ENCODE measurements at regions not wholly inside any gene's neighbourhood (a gene's known extent, or its start where the extent isn't known, plus 50 kb on each side); places are given as distances from the start of the nearest gene placed in this dataset.
"Not testable (repeated sequence)": the region's sequence is repeated elsewhere in the genome, so short reads cannot be mapped to it uniquely, and the experiment has no call there.

DNA sequence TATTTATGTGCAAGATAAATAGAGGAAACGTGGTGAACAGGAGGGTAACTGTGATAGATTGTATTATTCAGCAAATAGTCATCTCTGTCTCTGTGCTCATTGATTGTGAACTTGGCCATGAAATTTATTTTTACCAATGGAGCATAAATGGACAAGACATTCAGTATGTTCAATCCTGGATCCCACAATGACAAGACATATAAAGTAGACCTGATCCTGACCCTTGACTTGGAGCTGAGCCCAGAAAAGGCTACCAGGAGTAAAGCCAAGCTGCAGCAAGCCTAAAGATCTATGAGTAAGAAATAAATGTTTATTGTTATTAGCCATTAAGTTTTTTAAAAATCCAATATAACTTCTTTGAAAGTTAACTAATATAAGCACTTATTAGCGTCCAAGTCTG is 531.2 kb downstream of the PIK3C3 start:
- no peak for DNase-seq

DNA sequence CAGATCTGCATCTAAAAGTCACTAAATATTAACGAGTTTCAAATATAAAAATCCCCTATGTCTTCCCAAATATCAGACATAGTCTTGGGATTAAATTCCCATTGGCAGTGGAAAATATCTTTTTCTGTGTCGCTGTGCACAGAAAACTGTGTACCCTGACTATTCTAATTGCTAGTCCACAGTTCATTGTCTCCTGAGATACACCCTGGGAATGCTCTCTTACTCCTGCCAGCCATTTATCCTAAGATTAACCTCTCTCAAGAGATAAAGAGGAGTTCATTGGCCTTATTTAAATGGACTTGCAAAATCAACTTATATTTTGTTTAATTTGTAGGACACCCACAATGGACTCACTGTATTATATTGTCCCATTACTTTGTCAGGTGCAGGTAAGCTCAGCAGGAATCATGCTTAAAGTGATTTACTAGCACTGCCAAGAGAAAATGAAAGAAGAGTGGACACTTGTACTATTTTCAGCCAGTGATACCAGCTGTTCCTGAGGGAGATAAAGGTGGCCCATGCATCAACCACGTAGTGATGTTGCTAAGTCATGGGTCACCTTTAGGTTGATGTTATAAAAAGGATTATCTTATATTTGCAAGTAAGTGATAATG is 553.8 kb downstream of the PIK3C3 start:
- peak; percentile 97 for DNase-seq

DNA sequence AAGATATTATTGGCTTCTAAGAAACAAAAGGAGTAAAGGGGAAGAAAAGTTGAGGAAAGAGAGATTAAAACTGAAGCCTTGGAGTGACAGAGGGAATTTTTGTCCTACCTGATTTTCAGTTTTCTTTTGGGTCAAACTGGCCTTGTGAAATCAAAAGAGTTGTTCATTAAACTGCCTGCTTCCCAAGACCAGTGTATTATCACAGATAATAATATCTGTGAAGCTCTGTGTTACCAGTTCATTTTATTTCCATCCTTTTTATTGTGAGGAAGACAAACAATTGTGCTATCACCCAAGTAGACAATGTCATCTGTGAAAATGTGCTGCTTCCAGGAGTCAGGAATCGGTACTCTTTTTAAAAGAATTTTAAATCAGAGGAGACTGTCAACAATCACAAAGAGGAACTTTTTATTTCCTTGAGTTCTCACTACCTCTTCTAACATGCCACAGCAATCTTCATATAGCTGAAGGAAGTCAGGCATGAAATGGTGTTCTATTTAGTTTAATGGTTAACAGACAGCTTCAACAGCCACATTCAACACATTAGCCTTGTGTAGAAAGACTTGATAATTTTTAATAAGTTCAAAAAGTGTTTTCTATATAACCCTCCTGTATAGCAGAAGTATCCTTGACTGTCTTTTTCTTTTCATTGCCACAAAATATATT is 554.8 kb downstream of the PIK3C3 start:
- DNase-seq: no peak

DNA sequence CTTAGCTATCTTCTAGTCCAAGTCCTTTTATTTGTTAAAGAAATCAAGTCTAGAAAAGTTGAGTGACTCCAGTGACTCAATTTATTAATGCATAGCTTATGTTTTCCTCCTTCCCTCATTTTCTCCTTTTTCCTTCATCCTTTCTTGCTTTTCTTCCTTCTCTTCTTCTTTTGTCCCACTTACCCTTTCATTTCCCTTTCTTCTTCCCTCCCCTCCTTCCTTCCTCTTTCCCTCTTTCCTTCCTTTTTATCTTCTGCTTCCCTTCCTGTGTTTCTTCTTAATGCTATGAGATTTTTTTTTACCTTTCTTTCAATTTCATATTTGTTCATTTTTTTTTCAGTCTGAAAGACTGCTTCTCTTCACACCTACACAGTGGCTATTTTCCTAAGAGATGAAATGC is 555.5 kb downstream of the PIK3C3 start:
- no peak for DNase-seq

DNA sequence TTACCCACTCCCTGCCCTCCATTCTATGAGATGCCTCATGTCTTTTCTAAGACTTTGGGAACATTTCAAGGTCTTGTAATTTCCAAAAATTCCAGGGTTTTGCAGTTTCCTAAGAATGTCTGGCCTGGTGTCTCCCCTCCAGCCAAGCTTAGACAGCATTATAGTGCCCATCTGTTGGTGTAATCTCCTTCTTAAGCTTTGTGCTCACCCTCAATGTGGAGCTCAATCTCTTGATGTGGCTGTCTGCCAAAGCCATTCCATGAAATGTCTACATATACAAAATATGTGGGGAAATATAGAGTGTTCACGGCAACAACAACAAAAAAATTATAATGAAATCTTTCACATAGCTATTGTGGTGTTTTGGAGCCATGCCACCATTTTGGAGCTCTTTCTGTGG is 558.4 kb downstream of the PIK3C3 start:
- no peak for DNase-seq

DNA sequence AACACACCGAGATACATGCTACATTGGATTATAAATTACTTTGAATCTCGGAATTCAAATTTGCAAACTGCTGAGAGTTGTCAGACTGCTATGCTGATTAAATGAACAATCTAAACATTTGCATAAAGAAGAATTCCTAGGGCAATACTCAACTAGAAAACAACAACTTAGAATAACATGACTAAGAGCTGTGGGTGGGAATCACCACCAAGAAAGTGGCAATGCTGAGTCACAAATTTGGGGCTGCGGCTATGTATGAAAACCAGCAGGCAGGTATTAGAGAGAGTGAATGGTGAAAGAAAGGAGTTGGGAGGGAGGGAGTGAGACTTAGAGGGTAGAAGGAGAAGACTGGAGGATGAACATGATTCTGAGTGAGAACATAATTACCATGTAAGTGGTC is 559.5 kb downstream of the PIK3C3 start:
- DNase-seq: no peak

DNA sequence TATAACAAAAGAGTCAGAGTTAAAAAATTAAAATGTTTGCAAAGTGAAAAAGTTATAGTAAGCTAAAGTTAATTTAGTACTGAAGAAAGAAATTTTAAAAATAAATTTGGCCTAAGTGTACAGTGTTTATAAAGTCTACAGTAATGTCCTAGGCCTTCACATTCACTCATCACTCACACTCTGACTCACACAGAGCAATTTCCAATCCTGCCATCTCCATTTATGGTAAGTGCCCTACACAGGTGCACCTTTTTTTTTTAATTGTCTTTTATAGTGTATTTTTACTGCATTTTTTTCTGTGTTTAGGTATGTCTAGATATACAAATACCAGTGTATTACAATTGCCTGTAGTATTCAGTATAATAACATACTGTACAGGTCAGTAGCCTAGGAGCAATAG is 562.9 kb downstream of the PIK3C3 start:
- DNase-seq: no peak

DNA sequence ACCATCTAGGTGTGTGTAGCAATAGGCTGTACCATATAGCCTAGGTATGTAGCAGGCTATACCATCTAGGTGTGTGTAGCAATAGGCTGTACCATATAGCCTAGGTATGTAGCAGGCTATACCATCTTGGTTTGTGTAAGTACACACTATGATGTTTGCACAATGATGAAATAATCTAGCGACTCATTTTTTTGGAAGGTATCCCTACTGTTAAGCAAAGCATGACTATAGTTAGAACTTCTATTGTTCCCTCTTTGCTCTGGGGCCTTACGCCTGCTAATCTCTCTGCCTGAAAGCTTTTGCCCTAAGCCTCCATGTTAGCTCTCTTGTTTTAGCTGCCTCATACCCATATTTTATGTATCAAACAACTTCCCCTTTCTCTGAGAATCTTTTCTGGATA is 563.3 kb downstream of the PIK3C3 start:
- peak; percentile 34 for DNase-seq

DNA sequence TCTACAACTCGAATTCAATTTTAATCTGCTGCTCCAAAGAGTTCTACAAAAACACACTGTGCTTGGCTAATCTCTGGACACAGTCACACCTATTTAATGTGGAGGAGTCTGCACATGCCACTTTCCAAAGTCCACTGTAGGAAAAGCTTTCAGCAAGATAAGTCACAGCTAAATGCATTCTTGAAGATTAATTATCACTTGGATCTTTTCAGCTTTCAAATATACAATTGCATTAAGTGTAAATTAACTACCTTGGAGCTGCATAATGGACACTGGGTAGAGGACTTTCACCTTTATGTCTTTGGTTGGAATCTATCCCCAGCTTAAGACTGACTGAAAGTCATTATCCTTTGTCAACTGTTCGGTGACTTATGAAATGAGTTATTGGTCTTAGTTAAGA is 565.1 kb downstream of the PIK3C3 start:
- DNase-seq: no peak

DNA sequence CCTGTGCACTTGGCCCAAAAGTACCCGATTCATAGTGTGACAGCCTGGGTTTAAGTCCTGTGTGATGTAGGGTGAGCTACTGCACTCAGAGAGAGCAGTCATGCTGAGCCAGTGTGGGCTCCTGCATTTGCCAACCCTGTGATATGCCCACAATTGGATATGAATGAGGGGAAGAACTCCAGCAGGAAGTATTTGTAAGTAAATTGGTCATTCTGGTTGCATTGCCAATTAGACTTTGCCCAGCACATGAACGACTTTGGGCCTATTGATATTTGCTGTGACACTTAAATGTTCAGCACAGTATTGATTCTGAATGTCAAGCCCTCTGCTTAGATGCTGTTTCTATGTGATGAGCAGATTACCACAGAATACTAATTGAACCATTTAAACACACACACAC is 570.9 kb downstream of the PIK3C3 start:
- DNase-seq: peak; percentile 84

DNA sequence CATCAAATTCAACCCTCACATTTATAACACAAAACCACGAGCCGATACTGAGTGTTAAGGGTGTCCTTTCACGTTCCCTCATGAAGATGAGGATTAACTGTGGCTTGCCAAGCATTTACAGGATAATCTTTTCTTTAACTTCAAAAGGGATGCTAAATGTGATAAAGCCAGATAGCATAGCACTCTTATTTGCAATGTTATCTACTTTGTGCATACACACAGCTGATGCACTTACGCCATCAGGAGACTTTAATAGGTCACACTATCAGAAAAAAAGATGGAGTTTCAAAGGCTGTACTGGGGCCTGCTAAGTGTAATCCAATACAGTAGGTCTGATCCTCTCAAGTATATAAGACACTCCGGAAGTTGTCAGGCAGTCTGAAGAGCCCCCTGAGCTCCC is 572.7 kb downstream of the PIK3C3 start:
- no peak for DNase-seq

DNA sequence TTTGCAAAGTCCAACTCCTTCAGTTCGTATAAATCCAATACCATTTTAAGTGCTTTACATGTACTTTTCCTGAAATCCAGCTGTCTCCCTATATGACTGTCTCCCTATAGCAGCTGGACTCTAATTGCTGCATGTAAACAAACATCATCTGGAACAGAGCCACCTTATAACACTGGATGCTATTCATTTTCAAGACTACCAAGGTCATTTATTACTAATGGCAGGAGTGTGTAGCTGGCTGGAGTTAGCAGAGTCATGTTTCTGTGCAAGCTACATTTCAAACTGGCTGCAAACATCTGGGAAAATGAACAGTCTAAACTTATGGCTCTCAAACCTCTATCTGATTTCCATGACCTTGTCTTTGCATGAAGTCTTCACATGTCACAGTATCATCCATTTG is 575.2 kb downstream of the PIK3C3 start:
- peak; percentile 63 for DNase-seq

DNA sequence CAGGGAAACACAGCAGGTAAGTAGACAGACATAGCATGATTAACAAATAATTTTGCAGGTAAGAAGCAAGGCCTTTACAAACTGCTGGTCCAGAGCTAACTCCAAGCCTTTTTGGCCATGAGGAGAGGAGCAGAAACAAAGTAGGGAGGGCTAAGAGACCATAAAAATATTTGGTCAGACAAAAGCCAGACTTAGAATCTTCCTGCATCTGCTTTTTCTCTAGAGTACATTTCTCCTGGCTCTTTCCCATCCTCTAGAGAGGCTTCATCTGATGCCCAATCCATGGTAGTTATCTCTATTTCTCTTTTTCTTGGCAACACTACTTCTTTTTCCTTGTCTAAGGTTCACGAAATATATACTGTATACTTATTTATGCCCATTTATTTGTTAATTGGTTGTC is 577.1 kb downstream of the PIK3C3 start:
- no peak for DNase-seq

DNA sequence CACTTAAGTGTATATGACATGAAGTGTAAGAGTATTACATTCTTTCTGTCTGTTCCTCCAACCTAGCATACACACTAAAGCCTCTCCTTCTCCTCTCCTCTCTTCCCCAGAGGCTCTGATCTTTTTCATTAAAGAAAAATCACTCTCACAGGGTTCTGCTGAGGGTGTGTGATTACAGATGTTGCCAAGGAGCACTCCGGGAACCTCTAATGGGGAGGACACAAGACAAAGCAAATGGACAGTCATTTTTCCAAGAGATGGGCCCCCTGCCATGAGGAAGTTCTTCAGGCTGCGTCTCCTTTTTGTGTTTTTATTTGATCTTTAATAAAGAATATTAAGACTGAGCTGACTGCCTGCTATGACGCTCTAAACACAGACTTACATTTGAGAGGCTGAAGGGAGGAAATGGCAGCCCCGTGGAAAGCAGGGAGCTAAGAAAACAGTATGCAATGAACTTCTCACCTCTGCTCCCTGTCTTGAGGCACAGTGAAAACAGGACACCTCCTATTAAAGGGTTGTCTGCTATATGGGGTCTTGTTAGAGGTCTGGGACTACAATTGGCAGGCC is 578.1 kb downstream of the PIK3C3 start:
- DNase-seq: peak; percentile 62

DNA sequence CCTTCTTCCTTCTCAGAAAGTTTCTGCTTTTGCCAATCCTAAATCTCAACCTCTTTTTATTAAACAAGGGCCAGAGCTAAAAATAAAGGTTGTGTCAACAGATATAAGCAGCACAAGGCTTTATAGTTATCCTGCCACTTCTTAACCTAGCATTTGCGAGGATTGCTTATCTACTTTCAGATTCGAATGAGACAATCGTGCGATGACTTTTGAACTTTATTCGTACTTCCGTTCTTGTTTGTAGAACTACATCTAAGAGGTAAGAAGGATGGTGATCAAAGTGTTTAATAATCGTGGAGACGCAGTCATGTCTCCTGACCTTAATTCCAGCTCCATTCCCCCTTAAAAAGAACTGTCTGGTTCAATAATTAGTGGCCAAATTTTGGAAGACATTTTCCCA is 578.6 kb downstream of the PIK3C3 start:
- no peak for DNase-seq

DNA sequence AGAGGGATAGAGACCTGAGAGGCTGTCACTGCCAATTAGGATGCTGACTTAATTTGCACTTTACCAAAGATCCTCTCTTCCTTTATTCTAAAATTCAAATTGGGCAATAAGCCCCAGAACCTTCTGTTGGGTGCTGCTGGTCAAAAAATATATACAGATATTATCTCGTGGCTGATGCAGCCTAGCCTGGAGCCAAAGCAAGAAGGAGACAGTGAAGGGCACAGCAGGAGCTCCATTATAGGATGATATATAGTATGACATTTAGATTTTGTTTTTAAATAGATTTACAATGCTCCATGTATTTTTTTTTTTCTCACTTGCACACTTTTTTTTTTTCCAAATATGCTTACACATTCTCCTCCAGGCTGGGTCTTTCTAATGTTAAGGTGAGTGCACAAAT is 579.3 kb downstream of the PIK3C3 start:
- DNase-seq: peak; percentile 89

DNA sequence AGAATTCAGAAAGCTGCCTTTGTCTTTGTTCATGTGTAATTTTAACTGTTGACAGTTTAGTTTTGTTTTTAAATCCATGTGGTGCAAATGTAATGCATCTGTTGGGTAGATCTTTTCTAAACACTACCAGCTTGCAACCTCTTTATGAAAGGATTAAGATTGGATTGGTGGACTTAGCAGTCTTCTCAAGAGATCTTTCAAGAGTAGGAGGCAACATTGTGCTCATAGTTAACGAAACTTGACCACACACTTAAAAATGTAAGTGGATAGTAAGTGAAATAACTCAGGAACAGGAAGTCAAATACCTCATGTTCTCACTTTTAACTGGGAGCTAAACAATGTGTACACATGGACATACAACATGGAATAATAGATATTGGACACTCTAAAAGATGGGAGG is 579.0 kb downstream of the RIT2 start:
- no peak for DNase-seq

DNA sequence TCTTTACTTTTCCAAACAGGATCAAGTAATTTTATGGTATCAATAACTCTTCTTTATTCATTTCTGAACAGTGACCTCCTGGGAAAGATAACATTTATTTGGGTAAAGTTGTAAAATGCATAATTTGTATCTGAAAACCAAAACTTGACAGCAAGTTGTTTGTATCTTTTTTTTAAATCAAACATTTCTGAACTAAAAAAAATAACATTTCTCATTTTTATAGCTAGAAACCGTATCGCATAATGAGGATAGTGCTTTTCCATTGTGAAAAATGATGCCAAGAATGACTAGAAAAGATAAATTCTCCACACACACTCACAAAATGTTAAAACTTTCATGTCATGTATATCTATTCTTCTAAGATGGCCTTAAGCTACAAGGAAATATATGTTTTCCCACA is 578.2 kb downstream of the RIT2 start:
- no peak for DNase-seq

DNA sequence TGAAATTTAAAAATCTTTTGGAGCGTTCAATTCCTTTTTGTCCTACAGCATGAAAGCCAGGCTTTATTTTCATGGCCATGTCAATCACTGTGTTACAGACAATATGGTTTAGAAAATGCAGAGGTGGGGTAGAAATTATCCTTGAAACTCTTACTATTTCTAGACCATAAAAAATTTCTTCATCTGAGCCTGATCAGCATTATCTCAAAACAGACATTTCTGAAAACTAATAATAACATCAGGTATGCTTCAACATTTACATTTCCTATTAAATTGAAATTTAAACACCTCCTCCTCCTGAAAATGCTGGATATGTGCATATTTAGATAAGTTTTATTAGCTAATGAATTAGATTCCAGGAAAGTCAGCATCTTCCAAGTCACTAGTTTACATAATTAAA is 570.6 kb downstream of the RIT2 start:
- no peak for DNase-seq

DNA sequence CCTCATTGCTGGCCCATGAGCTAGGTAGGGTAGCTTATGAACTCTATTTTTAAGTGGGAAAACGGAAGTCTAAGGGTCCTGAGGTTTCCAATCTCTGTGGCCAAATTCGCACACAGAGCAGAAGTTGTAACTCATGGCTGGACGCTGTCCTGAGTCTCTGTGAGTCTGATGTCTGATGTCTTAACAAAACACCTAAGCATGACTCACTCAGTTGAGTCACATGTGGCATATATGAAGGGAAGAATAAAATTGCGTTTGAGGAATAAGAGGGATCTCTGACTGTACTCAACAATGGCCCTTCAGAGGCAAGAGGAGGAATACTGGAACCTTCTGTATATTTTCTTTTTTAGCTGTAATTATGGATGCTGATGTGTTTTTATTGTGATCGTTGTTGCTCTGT is 569.7 kb downstream of the RIT2 start:
- DNase-seq: no peak

DNA sequence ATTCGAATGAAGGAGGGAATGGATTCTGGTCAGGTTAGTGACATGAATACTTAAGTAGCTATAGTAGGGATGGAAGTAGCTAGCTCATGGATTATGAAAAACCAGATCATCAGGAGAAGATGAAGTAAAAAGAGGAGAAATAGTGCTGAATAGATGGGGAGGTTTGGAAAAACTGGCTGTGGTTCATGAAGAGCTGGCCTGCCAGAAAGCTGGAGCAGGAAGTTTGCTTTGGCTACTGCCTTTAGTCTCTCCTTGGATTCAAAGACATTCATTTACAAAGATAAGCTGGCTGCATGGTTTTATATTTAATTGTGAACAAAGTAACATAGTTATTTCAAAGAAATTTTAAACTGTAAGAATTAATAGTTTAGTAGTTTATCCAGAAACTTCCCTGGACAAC is 567.0 kb downstream of the RIT2 start:
- no peak for DNase-seq

DNA sequence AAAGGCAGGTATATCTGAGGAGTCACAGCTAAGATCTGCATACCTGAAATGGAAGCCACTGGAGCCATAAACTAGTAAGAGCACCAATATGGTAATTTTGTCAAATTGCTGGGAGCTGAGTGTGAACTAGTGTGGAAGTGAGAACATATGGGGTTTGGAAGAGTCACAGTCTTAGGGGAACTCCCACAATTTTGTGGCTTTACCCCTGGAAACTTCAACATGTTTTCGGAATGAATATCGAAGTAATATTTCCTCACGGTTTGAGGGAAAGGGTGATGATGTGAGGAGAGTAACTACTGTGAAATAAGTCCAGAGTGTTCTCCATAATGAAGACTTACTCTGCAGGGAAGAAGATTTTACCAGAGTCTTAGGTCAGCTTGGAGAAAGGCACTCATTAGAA is 565.9 kb downstream of the RIT2 start:
- no peak for DNase-seq

DNA sequence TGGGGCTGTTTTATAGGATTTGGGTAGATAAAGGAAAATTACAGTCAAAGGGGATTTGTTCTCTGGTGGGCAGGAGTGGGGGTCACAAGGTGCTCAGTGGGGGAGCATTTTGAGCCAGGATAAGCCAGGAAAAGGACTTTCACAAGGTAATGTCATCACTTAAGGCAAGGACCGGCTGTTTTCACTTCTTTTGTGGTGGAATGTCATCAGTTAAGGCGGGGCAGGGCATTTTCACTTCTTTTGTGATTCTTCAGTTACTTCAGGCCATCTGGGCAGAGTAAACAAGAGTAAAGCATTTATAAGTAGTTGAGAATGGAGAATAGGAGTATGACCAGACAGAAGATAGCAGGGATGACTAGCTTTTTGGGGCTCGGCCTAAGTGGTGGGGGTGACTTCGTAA is 562.9 kb downstream of the RIT2 start:
- not testable (repeated sequence) for DNase-seq

DNA sequence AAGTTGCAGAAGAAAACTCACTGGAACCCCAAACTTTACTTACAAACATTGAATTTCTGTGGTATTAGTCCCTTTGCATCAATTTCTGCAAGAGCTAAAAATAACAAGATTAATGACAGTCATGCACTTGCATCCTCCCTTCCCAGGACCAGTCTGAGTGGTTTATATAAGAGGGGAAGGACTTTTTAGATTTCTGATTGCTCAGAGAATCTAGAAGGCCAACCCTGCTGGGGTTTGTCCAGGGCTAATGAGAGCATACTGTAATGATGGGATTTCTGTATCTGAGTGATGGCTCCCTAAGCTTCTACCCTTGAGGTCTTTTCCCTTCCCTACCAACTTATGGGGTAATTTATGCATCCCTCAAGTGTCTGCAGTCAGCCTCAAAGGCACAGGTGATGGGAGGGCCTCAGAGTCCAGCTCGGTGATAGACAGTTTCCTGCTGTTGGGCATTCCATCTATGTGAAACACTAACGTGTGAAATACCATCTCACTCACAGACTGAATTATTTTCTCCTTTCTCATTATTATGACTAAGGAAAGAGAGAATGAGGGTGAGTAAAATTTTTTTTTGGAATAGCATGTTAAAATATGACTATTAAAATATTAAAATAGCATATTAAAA is 556.3 kb downstream of the RIT2 start:
- DNase-seq: no peak

DNA sequence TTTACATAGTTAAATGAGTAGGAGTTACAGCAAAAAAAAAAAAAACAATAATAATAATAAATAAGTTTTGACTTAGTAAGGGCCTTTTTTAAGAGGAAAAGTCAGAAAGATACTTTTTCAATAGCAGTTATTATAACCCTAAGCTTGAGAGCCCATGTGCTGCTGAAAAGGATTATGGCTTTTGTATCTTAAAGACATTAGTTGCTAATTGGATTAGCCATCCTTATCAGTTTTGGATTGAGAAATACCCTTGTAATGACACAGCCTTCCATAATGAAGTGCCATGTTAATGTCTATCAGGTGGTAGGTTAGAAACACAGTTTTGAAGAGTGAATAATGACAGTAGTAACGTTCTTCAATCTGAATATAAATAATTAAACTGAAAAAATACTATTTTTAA is 554.0 kb downstream of the RIT2 start:
- DNase-seq: no peak

Data from NCI-H146 (cell line).